PC-3 (cell line): ENCODE measurements at regions not wholly inside any gene's neighbourhood (a gene's known extent, or its start where the extent isn't known, plus 50 kb on each side); places are given as distances from the start of the nearest gene placed in this dataset.

Source experiments
- ATAC-seq: fragments of 200-7000 bp; cut with Tn5 transposase; 2 replicates; pipeline ENCODE4 v1.9.1; 2020; ENCODE audit warnings: mild to moderate bottlenecking, moderate library complexity
- BruUV-seq: library from RNA; stranded (reverse); fragments of 400-500 nt; replicated peaks from 2 replicates; lab custom pipeline; 2021; lab: Mats Ljungman, UMichigan
- CTCF ChIA-PET: fragments of 300-600 bp; sonication (Branson Sonifier 250); formaldehyde crosslinking; loops from one replicate; lab custom pipeline; 2022; ENCODE audit warnings: antibody characterized with exemption; lab: Charles Lee
- POLR2A ChIA-PET: fragments of 300-600 bp; sonication (Branson Sonifier 250); formaldehyde crosslinking; loops from one replicate; lab custom pipeline; 2022; ENCODE audit warnings: antibody characterized with exemption; ENCODE audit not compliant: unreplicated experiment; lab: Charles Lee
- DNase-seq: peaks from one replicate; pipeline ENCODE4 v3.0.0-alpha.2; 2015
- H2AFZ ChIP-seq: fragments of 300-600 bp; sonication (generic); 2 replicates; pipeline ENCODE4 v1.6.0; 2016; ENCODE audit warnings: antibody characterized with exemption, low read length
- H3F3A ChIP-seq: fragments of 300-600 bp; sonication (generic); one replicate; pipeline ENCODE4 v1.6.0; 2017; ENCODE audit warnings: antibody characterized with exemption, low read length, control low read depth, mild to moderate bottlenecking; ENCODE audit not compliant: unreplicated experiment
- H3K27ac ChIP-seq: fragments of 300-600 bp; sonication (generic); 2 replicates; pipeline ENCODE4 v1.5.1; 2016; ENCODE audit warnings: mild to moderate bottlenecking, low read length
- H3K27me3 ChIP-seq: fragments of 300-600 bp; sonication (generic); 2 replicates; pipeline ENCODE4 v1.6.1; 2016; ENCODE audit warnings: low read length, mixed read lengths
- H3K36me3 ChIP-seq: fragments of 300-600 bp; sonication (generic); 2 replicates; pipeline ENCODE4 v1.6.1; 2016; ENCODE audit warnings: low read depth, mixed run types, low read length, mixed read lengths
- H3K4me1 ChIP-seq: fragments of 300-600 bp; sonication (generic); 2 replicates; pipeline ENCODE4 v1.5.1; 2016; ENCODE audit warnings: low read length; ENCODE audit not compliant: insufficient read depth
- H3K4me2 ChIP-seq: fragments of 300-600 bp; sonication (generic); 2 replicates; pipeline ENCODE4 v1.6.0; 2016; ENCODE audit warnings: low read length
- H3K4me3 ChIP-seq: fragments of 300-600 bp; sonication (generic); 2 replicates; pipeline ENCODE4 v1.5.1; 2016; ENCODE audit warnings: mild to moderate bottlenecking, low read length, mixed read lengths
- H3K79me2 ChIP-seq: fragments of 300-600 bp; sonication (generic); 2 replicates; pipeline ENCODE4 v1.6.1; 2017; ENCODE audit warnings: low read length, mixed read lengths
- H3K9ac ChIP-seq: fragments of 300-600 bp; sonication (generic); 2 replicates; pipeline ENCODE4 v1.6.0; 2016; ENCODE audit warnings: mild to moderate bottlenecking, low read length
- H3K9me2 ChIP-seq: fragments of 300-600 bp; sonication (generic); replicated peaks from 2 replicates; pipeline ENCODE4 v1.6.1; 2016; ENCODE audit warnings: mixed run types, low read length, mixed read lengths
- H3K9me3 ChIP-seq: fragments of 300-600 bp; sonication (generic); 2 replicates; pipeline ENCODE4 v1.6.1; 2016; ENCODE audit warnings: low read length, mixed read lengths
- H4K20me1 ChIP-seq: fragments of 300-600 bp; sonication (generic); 2 replicates; pipeline ENCODE4 v1.6.1; 2016; ENCODE audit warnings: low read length, mixed read lengths
- EZH2 ChIP-seq: fragments of 300-600 bp; sonication (generic); IDR thresholded peaks from one replicate; pipeline ENCODE4 v1.6.1; 2017; ENCODE audit warnings: antibody characterized with exemption, mild to moderate bottlenecking, low read length; ENCODE audit not compliant: unreplicated experiment
- EZH2phosphoT487 ChIP-seq: fragments of 300-600 bp; sonication (generic); IDR thresholded peaks from 2 replicates; pipeline ENCODE4 v1.6.1; 2018; ENCODE audit warnings: mild to moderate bottlenecking, antibody characterized with exemption, low read length, borderline replicate concordance
- intact Hi-C: fragments of 100-400 bp; cut with micrococcal nuclease; formaldehyde crosslinking; loops from 2 replicates; pipeline ENCODE4 v1.9.0; 2023
- TF ChIP-seq, protein P1 (sequence below): fragments of 300-600 bp; sonication (generic); conservative IDR thresholded peaks from 2 replicates; pipeline ENCODE4 v1.5.1; 2017; ENCODE audit warnings: antibody characterized with exemption, low read depth, mild to moderate bottlenecking, low read length

- ATAC-seq (no peak), DNase-seq (no peak)
- Histone ChIP-seq H3K36me3 (peaks cover 2% of the 10 kb centered on the region; the same call in 1 of the 2 replicates), H3K4me2 (no peak overlapping the region), H3K79me2 (no peaks in the 10 kb centered on the region), H3K9me3 (peaks cover 15% of the 10 kb centered on the region; the same call in 1 of the 2 replicates), H3K27ac (no peak overlapping the region), H3K4me3 (no peak overlapping the region), H3K9ac (no peak overlapping the region), H3K4me1 (no peaks in the 10 kb centered on the region), H3F3A (no peaks in the 10 kb centered on the region), H4K20me1 (no peaks in the 10 kb centered on the region), H2AFZ (no peak overlapping the region), H3K9me2 (no peaks in the 10 kb centered on the region), H3K27me3 (no peaks in the 10 kb centered on the region)
- BruUV-seq = no TSS peak
- intact Hi-C loops = no loop called here
- CTCF ChIA-PET = no interaction called here
- TF ChIP-seq, protein P1, sequence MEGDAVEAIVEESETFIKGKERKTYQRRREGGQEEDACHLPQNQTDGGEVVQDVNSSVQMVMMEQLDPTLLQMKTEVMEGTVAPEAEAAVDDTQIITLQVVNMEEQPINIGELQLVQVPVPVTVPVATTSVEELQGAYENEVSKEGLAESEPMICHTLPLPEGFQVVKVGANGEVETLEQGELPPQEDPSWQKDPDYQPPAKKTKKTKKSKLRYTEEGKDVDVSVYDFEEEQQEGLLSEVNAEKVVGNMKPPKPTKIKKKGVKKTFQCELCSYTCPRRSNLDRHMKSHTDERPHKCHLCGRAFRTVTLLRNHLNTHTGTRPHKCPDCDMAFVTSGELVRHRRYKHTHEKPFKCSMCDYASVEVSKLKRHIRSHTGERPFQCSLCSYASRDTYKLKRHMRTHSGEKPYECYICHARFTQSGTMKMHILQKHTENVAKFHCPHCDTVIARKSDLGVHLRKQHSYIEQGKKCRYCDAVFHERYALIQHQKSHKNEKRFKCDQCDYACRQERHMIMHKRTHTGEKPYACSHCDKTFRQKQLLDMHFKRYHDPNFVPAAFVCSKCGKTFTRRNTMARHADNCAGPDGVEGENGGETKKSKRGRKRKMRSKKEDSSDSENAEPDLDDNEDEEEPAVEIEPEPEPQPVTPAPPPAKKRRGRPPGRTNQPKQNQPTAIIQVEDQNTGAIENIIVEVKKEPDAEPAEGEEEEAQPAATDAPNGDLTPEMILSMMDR = no peak
- no peak for TF ChIP-seq EZH2
- TF ChIP-seq EZH2phosphoT487 = no peak
- POLR2A ChIA-PET = no interaction called here
These were observed 63.7 kb upstream of the TPRG1 start for GRCh38 chr3:189108067-189108466.

DNA sequence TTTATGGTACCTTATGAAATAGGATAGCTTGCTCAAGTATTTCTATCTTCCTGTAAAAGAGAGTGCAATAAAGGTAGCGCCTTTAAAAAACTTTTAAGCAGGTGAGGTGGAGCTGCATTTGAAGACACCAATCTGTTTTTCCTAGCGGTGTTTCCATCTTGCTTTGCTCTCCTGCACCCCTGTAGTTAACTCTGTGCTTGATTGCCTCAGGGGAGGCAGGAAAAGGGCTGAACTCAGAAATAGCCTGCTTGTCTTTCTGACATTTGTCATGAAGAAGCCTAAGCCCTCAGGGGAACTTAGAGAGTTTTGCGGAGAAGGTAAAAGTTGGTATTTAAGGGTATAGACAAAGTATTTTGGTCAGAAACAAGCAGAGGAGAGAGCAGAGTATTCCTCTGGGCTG lies 63.0 kb upstream of the TPRG1 start:
- no peaks in the 10 kb centered on the region for H3K27me3 ChIP-seq
- TF ChIP-seq, protein P1 = no peak
- no peak for TF ChIP-seq EZH2phosphoT487
- TF ChIP-seq EZH2 = no peak
- BruUV-seq = no TSS peak
- intact Hi-C loops = no loop called here
- H4K20me1 ChIP-seq = no peaks in the 10 kb centered on the region
- H3K36me3 ChIP-seq = peaks cover 2% of the 10 kb centered on the region; the same call in 1 of the 2 replicates
- peaks cover 15% of the 10 kb centered on the region; the same call in 1 of the 2 replicates for H3K9me3 ChIP-seq
- H3K4me2 ChIP-seq = no peak overlapping the region
- H3K4me1 ChIP-seq = no peaks in the 10 kb centered on the region
- H3K9me2 ChIP-seq = no peaks in the 10 kb centered on the region
- ATAC-seq (no peak), DNase-seq (no peak)
- ChIA-PET POLR2A (no interaction called here), CTCF (interaction anchor here (0.5 kb wide), 1 partner anchor 1405 kb away, joined by 4 read pairs; no protein-coding TSS in a partner anchor)
- no peak overlapping the region for H3K27ac ChIP-seq
- H3K4me3 ChIP-seq = no peak overlapping the region
- H3F3A ChIP-seq = no peaks in the 10 kb centered on the region
- no peak overlapping the region for H3K9ac ChIP-seq
- no peaks in the 10 kb centered on the region for H3K79me2 ChIP-seq
- H2AFZ ChIP-seq = no peak overlapping the region

DNA sequence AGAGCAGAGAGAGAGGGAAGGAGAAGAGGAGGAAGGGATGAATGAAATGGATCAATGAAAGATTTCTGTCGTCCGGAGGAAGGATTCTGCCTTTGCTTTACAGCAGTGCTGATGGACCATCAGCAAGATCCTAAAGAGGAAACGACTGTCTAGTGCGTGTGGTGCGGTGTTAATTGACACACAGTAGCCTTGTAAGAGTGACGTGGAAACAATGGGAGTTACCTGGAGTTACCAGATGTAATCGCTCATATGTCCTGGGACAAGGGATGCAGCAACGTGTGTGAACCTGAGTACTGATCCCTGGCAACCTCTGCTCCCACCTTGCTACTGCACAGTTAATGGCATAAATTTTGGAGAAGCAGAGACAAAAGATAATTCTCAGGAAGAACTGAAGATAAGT lies 62.6 kb upstream of the TPRG1 start:
- no peaks in the 10 kb centered on the region for H3K9me2 ChIP-seq
- peaks cover 15% of the 10 kb centered on the region; the same call in 1 of the 2 replicates for H3K9me3 ChIP-seq
- no peak overlapping the region for H3K9ac ChIP-seq
- H3K4me2 ChIP-seq = no peak overlapping the region
- POLR2A ChIA-PET = no interaction called here
- no peaks in the 10 kb centered on the region for H4K20me1 ChIP-seq
- no peaks in the 10 kb centered on the region for H3F3A ChIP-seq
- H3K27me3 ChIP-seq = no peaks in the 10 kb centered on the region
- H2AFZ ChIP-seq = no peak overlapping the region
- no peak overlapping the region for H3K27ac ChIP-seq
- intact Hi-C loops = no loop called here
- no peak for ATAC-seq
- TF ChIP-seq EZH2 (no peak), EZH2phosphoT487 (no peak)
- TF ChIP-seq, protein P1 = no peak
- CTCF ChIA-PET = interaction anchor here (0.5 kb wide), 1 partner anchor 1406 kb away, joined by 4 read pairs; no protein-coding TSS in a partner anchor
- H3K4me3 ChIP-seq = no peak overlapping the region
- H3K79me2 ChIP-seq = no peaks in the 10 kb centered on the region
- no TSS peak for BruUV-seq
- no peaks in the 10 kb centered on the region for H3K4me1 ChIP-seq
- DNase-seq = no peak
- H3K36me3 ChIP-seq = peaks cover 2% of the 10 kb centered on the region; the same call in 1 of the 2 replicates
